OCI-LY3 (cell line): ENCODE measurements at regions not wholly inside any gene's neighbourhood (a gene's known extent, or its start where the extent isn't known, plus 50 kb on each side); places are given as distances from the start of the nearest gene placed in this dataset.

Experiments
- H2AFZ ChIP-seq: fragments of 200-600, 300-600 bp; shearing (Covaris generic); 2 replicates; pipeline ENCODE4 v1.6.0; 2014; ENCODE audit warnings: antibody characterized with exemption, low read depth, low read length
- H3K27ac ChIP-seq: fragments of 200-600, 300-600 bp; sonication (generic); 2 replicates; pipeline ENCODE4 v1.5.1; 2014; ENCODE audit warnings: mild to moderate bottlenecking, low read length, moderate library complexity, mixed read lengths
- H3K27me3 ChIP-seq: fragments of 200-600, 300-600 bp; sonication (generic); 2 replicates; pipeline ENCODE4 v1.6.1; 2014; ENCODE audit warnings: low read depth, low read length, mixed read lengths
- H3K36me3 ChIP-seq: fragments of 200-600, 300-600 bp; sonication (generic); replicated peaks from 2 replicates; pipeline ENCODE3; 2014; ENCODE audit warnings: low read depth, low read length, mixed read lengths
- H3K4me1 ChIP-seq: fragments of 300-600, 200-600 bp; sonication (generic); 2 replicates; pipeline ENCODE4 v1.6.1; 2014; ENCODE audit warnings: low read length, mixed read lengths
- H3K4me2 ChIP-seq: fragments of 200-600, 300-600 bp; sonication (generic); 2 replicates; pipeline ENCODE4 v1.6.1; 2014; ENCODE audit warnings: low read length, mixed read lengths
- H3K4me3 ChIP-seq: fragments of 300-600, 200-600 bp; sonication (generic); 2 replicates; pipeline ENCODE4 v1.5.1; 2014; ENCODE audit warnings: antibody characterized with exemption, mild to moderate bottlenecking, low read length, moderate library complexity
- H3K79me2 ChIP-seq: fragments of 300-600, 200-600 bp; shearing (Covaris generic); 2 replicates; pipeline ENCODE4 v1.6.1; 2014; ENCODE audit warnings: mild to moderate bottlenecking, low read length, mixed read lengths
- H3K9ac ChIP-seq: fragments of 300-600, 200-600 bp; shearing (Covaris generic); 2 replicates; pipeline ENCODE4 v1.6.0; 2014; ENCODE audit warnings: mild to moderate bottlenecking, low read length, moderate library complexity
- H3K9me3 ChIP-seq: fragments of 200-600, 300-600 bp; shearing (Covaris generic); 2 replicates; pipeline ENCODE4 v1.6.1; 2014; ENCODE audit warnings: low read length, mixed read lengths; ENCODE audit not compliant: insufficient read depth
- H4K20me1 ChIP-seq: fragments of 200-600, 300-600 bp; sonication (generic); 2 replicates; pipeline ENCODE4 v1.6.1; 2016; ENCODE audit warnings: low read length, mixed read lengths; ENCODE audit not compliant: insufficient read depth
- CTCF ChIP-seq: fragments of 200-600, 300-600 bp; sonication (generic); IDR thresholded peaks from 2 replicates; pipeline ENCODE4 v1.5.1; 2014; ENCODE audit warnings: antibody characterized with exemption, low read length, low read depth
- EZH2phosphoT487 ChIP-seq: fragments of 200-600 bp; shearing (Covaris generic); IDR thresholded peaks from 2 replicates; pipeline ENCODE4 v1.6.1; 2018; ENCODE audit warnings: antibody characterized with exemption, mixed run types, low read depth

- Histone ChIP-seq H3K36me3 (no peaks in the 10 kb centered on the region), H3K9ac (no peak overlapping the region), H4K20me1 (no peaks in the 10 kb centered on the region), H3K4me2 (no peak overlapping the region), H3K4me3 (no peak overlapping the region), H3K27me3 (no peaks in the 10 kb centered on the region), H2AFZ (no peak overlapping the region), H3K79me2 (no peaks in the 10 kb centered on the region), H3K9me3 (no peaks in the 10 kb centered on the region), H3K4me1 (0 out of 2 replicates have a peak, but pooled peaks cover 2% of the 10 kb centered on the region), H3K27ac (no peak overlapping the region)
- TF ChIP-seq CTCF (no peak), EZH2phosphoT487 (no peak)
Measured at GRCh38 chr13:36513266-36513665, 81.0 kb downstream of the CCNA1 start.

- Histone ChIP-seq H3K27ac (no peak overlapping the region), H3K27me3 (no peaks in the 10 kb centered on the region), H3K4me1 (0 out of 2 replicates have a peak, but pooled peaks cover 2% of the 10 kb centered on the region), H3K9me3 (no peaks in the 10 kb centered on the region), H3K9ac (no peak overlapping the region), H2AFZ (no peak overlapping the region), H4K20me1 (no peaks in the 10 kb centered on the region), H3K79me2 (no peaks in the 10 kb centered on the region), H3K4me3 (no peak overlapping the region), H3K36me3 (no peaks in the 10 kb centered on the region), H3K4me2 (no peak overlapping the region)
- TF ChIP-seq CTCF: no peak
- no peak for TF ChIP-seq EZH2phosphoT487
Measured at GRCh38 chr13:36515466-36515865, 83.2 kb downstream of the CCNA1 start.

- H3K4me2 ChIP-seq: no peak overlapping the region
- H3K4me1 ChIP-seq: 0 out of 2 replicates have a peak, but pooled peaks cover 2% of the 10 kb centered on the region
- H4K20me1 ChIP-seq: no peaks in the 10 kb centered on the region
- H3K27me3 ChIP-seq: no peaks in the 10 kb centered on the region
- TF ChIP-seq CTCF (no peak), EZH2phosphoT487 (no peak)
- H3K36me3 ChIP-seq: no peaks in the 10 kb centered on the region
- H3K9me3 ChIP-seq: no peaks in the 10 kb centered on the region
- no peak overlapping the region for H2AFZ ChIP-seq
- H3K27ac ChIP-seq: no peak overlapping the region
- no peak overlapping the region for H3K4me3 ChIP-seq
- H3K79me2 ChIP-seq: no peaks in the 10 kb centered on the region
- H3K9ac ChIP-seq: no peak overlapping the region
Measured at GRCh38 chr13:36516225-36516624, 83.9 kb downstream of the CCNA1 start.

- H2AFZ ChIP-seq: no peak overlapping the region
- TF ChIP-seq EZH2phosphoT487: no peak
- TF ChIP-seq CTCF: no peak
Measured at GRCh38 chr13:36518707-36519106, 86.4 kb downstream of the CCNA1 start.

More at GRCh38 chr13:36518707-36519106, 86.4 kb downstream of the CCNA1 start:
- Histone ChIP-seq H3K27ac (no peak overlapping the region), H3K9ac (no peak overlapping the region), H3K9me3 (no peaks in the 10 kb centered on the region), H3K36me3 (no peaks in the 10 kb centered on the region), H3K27me3 (no peaks in the 10 kb centered on the region), H3K4me1 (0 out of 2 replicates have a peak, but pooled peaks cover 2% of the 10 kb centered on the region), H3K4me2 (no peak overlapping the region), H3K79me2 (no peaks in the 10 kb centered on the region), H3K4me3 (no peak overlapping the region), H4K20me1 (no peaks in the 10 kb centered on the region)
